ENCODE measurements at regions not wholly inside any gene's neighbourhood (a gene's known extent, or its start where the extent isn't known, plus 50 kb on each side); places are given as distances from the start of the nearest gene placed in this dataset.
"Not testable (repeated sequence)": the region's sequence is repeated elsewhere in the genome, so short reads cannot be mapped to it uniquely, and the experiment has no call there.

DNA sequence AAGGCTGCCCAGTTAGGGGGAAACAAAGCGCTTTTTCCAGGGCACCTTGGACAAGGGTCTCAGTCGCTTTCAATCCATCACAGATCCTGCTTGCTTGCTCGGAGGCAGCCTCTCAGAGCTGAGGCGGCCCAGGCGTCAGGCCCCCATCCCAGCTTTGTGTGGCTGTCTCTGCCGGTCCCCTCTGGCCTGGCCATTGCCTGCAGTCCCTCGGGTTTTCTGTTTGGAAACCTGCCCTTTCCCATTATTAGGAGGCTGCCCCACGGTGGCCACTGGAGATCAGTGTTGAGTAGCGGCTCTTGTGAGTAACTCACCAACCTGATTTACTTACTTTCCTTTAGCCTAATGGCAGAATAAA is 216.1 kb downstream of the GLRX3 start:
- no peak for DNase-seq

DNA sequence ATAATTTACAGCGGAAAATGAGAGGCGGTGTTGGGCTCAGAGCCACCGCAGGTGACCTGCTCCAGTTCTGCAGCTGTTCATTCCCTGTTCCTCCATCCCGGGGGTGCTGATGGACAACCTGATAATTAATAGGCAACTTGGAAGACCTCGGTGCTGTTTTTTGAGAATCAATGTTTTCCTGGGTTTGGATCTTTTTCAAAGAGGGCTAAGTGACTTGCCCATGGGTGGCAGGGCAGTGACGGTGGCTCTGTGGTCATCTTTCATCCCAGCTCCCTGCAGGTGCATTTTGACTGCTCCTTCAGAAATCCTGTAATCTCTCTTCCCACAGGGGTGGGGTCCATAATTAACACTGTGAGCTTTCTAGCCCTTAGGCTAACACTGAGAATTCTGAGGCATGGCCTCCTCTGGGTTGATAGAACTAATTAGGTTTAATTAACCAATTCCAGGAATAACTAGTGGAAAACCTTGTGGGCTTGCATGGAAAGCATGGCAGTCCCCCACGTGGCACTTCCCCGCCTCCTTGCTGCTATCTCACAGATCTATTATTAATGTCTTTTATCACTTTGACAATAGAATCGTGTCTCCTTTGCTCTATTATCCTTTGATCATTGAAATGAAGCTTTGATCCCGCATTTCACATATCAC is 217.9 kb downstream of the GLRX3 start:
- DNase-seq, result no peak

DNA sequence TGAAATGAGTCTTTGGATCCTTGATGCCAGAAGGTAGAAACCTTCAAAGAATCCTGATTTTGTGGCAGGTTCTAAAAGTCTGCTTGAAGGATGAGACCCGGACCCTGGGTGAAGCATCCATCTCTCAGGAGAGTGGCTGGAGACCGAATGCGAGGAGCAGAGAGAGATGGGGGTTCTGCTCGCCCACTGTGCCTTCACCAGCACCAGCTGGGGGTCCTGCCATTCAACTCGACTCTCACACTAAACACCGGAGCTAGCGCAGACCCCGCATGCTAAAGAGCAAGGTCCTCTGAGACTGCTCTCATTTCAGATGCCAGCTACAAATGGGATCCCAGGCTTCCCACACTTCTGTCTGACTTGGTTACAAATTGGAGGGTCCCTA is 218.4 kb downstream of the GLRX3 start:
- DNase-seq, result no peak

DNA sequence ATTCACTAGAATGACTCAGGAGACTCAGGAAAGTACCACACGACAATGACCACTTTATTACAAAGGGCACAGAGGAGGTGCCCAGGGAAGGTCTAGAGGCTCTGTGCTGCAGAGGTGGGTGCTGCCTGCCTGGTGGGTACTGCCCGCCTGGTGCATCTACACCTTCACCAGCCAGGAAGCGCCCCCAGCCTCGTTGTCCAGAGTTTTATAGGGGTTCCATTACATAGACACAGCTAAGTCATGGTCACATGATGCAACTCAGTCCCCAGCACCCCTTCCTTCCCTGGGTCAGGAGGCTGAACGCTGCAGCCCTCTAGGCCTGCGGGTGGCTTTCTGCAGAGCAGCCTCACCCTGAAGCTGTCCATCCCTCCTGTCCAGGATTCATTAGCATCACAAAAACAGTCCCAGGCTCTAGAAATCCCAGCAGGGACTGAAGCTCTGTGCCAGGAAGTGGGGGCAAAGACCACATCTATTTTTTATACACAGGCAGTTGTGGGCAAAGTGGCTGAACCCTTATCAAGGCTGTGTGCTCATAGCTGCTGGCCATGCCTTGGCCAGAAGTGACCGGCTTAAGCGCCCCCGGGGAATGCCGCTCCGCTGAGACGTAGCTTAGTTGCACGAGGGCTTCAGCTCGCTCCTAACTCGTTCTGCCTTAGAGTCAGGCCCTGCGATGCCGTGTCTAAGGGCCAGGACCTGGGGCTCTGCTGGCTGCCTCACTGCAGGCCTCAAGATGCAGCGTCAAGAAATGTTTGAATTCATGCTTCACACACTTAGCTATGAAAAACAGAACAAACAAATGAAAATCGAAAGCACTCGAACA is 219.0 kb downstream of the GLRX3 start:
- no peak for DNase-seq

DNA sequence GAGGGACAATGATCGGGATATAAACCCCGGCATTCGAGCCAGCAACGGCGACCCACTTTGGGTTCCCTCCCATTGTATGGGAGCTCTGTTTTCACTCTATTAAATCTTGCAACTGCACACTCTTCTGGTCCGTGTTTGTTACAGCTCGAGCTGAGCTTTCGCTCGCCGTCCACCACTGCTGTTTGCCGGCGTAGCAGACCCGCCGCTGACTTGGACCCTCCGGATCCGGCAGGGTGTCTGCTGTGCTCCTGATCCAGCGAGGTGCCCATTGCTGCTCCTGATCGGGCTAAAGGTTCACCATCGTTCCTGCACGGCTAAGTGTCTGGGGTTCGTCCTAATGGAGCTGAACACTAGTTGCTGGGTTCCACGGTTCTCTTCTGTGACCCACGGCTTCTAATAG is 220.2 kb downstream of the GLRX3 start:
- DNase-seq, result not testable (repeated sequence)

DNA sequence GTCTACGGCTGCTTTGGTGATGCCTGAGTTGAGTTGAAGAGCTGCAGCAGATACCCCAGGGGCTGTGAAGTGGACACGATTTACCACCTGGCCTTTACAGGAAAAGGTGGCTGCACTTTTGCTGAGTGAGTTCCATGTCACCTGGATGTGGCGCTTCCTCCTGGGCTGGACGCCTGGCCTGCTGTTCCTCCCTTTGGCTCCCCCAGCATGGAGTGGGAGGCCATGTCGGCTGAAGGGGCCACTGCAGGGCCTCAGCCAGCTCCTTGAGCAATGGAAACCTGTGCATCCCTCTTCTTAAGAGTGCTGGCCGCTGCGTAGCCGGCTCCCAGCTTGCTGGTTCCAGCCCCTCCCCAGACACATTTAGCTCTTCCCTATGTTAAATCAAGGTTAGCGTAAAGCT is 221.0 kb downstream of the GLRX3 start:
- DNase-seq, result no peak

DNA sequence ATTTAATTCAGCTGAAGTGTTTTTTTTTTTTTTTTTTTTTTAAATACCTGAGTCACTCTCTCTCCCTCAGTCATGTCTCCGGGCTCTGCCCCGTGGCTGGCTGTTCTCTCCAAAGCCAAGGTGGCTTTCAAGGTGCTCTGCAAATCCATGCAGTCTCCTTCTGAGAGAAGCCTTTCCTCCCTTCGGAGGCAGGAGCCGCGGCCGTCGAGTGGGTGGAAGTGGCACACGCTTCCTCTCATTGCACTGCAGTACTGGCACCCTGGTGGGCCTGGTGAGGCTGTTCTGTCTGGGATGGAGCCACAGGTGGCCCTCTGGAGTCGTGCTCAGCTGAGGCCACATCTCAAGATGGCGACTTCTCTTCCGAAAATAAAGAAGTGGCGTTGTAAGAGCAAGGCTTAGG is 221.8 kb downstream of the GLRX3 start:
- no peak for DNase-seq

DNA sequence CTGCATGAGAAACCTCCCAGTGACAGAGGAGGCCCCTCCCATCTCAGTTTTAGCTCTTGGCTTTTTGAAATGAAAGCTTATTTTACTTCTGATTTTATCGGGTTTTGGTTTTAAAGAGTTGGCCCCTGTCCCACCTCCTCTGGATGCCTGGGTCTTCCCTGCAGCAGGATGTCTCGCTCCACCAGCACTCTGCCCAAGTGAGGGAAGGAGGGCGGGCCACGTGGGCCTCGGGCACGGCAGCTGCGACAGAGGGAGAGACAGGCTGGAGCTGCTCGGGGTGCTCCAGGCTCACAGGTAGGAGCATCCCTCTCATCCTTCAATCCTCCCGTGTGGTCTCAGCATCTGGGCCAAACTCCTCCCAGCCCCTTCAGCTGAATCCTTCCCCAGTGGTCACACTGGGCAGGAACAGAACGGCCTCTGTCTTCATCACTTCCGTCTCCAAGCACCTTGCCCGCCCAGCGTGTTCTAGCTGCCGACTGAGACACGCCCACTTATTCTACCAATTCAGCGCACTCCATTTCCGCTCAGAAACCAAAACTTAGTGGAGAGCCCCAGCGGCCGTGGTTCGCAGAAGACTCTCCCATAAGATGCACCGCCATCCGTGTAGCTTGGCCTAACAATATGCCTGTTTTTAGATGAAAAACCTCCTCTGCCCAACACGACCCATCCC is 222.9 kb downstream of the GLRX3 start:
- no peak for DNase-seq

DNA sequence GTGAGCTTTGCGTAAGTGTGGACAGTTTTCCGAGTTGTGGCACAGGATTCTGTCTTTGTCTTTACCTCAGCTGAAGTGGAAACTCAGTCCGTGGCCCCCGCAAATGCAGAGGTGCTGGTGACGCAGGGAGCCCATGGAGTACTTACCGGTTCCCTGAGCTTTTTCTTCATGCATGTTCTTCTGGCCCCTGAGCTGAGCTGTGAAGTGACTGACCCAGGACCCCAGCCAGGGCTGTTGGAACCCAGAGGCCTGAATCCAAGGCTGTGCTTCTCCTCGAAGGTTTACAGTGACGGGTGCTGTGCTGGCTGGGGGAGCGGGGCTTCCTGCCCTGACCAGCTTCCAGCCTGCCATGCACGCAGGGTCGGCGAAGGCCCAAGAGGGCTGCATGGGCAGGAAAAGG is 223.5 kb downstream of the GLRX3 start:
- DNase-seq, result no peak

DNA sequence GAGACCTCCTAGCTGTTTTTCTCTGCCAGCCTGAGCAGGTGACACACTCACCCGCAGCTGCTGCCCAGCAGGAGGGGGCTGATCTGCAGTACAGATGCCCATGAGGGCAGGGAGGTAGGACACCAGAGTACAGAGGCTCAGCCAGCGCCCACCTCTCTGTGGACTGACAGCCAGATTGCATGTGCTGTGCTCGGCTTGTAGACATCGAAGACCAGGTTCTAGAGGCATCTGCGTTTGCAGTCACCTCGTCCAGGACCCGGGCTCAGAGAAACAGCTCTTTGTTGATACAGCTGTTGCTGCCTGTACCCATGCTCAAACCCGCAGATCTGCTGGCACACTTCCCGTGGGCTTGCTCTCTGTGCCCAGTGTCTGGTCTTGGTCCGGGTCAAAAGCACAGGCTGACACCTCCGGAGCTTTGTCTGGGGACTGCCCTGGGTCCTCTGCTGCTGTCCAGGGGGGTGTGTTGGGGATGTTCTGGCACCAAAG is 224.7 kb downstream of the GLRX3 start:
- DNase-seq, result no peak

DNA sequence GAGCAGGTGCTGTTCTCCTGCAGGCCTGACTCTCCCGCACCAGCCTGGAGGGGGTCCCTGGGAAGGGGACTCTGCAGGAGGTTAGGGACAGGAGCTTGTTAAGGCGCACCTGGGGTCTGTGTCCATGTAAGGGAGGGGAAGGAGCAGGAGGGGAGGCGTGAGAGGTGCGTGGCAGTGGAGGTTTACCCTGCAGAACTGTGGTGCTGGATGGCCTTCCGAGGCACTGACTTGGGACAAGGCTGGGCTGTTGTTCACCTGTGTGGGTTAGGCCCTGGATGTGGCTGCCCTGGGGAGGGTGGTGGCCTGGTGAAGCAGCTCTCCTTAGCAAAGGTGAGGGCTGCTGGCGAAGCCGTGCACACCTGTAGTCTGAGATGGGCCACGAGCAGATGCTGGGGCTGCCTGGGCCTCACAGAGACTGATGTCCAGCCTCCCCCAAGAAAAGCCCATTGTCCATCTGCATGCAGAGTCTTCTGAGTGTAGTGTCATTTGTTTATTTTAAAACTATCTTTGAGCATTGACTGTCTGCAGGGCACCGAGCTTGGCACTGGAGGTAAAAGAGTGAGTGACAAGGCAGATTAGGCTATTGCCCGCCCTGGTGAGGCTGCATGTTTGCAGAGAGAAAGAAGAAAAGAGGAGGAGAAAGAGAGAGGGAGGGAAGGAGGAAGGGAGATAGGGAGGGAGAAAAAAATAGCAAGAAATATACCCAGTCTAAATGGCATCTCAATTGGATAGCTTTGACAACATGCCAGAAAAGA is 225.3 kb downstream of the GLRX3 start:
- DNase-seq, result no peak

DNA sequence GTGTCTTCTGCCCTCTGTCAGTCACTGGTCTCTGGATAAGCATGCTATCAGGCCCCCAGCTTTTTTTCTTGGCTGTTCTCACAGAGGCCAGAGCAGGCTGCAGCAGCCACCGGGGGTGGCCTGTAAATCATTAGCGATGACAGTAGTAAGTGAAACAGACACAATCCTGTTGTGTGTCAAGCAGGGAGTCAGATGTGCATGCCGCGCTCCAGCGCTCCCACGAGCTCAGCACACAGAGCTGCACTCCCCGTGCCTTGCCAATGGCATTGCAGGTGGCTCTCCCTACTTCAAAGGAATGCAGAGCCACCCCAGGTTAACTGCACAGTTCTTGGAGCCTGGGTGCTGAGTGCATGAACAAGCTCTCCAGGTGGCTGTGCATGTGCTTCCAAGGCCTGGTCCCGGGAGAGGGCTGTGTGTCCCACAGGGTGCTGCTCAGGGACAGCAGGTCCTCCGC is 226.1 kb downstream of the GLRX3 start:
- no peak for DNase-seq

DNA sequence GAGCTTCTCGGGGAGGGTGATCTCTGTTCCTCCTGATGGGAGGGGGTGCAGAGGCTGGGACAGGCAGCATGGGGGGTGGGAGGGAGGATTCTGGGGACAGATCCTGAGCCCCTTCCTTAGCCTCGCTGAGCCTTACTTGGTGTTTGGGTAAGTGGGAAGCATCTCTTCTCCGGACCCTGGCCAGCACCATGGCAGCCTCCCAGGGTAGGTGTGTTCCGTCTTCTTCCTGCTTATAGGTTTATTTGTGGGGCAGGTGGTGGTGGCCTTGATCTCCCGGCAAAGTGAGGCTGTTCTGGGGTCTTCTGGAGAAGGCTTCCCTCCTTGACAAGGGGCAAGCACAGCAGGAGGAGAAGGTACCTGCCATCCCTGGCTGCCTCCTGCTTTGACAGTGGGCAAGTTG is 226.9 kb downstream of the GLRX3 start:
- DNase-seq, result no peak

DNA sequence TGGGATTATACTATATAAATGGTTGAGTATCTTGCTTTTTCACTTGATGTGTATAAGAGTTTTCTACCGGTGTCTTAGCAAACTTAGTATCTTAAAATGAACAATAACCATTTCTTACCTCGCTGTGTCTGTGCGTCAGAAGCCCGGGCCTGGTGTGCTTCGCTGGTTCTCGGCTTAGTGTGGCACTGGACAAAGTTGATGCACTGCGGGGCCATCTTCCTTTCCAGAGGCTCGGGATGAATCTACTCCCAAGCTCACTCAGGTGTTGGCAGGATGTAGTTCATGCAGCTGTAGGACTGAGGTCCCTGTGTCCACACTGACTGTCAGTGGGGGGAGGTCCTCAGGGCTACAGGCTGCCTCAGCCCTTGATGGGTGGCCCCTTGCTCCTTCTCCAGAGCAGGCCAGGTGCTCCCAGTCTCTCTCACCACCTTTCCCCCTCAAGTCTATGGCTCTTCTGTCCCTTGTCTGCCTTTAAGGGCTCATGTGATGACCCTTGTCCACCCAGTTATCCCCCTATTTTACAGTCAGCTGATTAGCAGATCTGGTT is 227.8 kb downstream of the GLRX3 start:
- DNase-seq, result no peak

DNA sequence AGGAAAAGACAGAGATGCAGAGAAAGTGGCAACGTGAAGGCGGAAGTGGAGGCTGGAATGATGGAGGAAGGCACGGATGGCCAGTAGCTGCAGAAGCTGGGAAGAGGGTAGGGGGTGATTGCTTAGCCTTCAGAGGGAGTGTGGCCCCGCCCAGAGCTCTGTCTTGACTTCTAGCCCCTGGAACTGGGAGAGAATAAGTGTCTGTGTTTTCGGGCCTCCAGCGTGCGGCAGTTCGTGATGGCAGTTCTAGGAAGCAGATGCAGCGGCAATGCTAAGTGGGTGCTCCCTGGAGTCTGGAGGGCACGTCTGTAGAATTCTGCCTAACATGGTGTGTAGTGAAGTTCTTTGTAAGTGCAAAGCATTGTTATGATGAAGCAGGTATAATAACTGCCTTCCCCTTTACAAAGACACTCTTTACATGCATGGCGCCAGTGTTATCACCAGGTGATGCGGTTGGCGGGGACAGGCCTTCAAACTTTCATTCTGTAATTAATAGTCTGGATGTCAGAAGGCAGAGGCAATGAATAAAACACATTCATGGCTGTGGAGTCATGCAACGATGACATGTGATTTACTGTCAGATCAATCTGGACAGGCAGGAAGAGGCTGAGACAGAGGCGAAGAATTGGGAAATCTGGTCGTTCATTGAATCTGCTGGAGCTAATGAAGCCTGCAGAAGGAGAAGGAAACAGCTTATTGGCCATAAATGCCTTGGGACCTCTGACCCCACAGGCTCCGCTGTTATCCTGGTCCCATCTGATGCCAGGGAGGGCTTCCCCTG is 228.6 kb downstream of the GLRX3 start:
- DNase-seq, result no peak

DNA sequence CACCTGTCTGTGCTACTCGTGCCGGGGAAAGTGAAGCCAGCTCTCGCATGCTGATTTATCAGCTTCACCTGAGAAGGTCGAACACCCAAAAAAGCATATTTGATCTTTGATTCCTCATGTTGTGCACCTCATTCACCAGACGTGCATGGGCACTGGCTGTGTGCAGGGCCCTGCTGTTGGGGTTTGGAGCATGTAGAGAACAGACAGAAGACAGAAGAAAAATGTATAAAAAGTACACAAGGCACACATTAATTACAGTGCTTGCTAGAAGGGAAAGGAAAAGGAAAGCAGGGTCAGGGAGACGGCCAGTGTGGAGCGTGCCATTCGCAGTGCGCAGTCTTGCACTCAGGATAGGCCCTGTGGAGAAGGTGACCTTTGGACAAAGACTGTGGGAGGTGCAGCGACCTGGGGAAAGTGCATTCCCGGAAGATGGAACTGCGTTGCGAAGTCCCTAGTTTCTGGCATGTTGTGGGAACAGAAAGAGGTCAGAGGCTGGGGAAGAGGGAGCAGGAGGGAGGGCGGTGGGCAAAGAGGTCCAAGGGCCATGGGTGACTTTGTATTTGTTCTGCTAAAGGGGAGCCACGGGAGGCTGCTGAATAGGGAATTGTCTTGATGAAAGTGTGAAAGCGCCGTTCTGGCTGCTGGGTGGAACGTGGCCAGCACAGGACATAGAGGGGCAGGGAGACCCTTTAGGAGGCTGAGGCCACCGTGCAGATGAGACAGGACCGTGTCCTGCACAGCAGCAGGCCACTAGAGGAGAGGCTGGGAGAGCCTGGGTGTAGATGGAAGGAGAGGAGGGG is 232.8 kb downstream of the GLRX3 start:
- no peak for DNase-seq

DNA sequence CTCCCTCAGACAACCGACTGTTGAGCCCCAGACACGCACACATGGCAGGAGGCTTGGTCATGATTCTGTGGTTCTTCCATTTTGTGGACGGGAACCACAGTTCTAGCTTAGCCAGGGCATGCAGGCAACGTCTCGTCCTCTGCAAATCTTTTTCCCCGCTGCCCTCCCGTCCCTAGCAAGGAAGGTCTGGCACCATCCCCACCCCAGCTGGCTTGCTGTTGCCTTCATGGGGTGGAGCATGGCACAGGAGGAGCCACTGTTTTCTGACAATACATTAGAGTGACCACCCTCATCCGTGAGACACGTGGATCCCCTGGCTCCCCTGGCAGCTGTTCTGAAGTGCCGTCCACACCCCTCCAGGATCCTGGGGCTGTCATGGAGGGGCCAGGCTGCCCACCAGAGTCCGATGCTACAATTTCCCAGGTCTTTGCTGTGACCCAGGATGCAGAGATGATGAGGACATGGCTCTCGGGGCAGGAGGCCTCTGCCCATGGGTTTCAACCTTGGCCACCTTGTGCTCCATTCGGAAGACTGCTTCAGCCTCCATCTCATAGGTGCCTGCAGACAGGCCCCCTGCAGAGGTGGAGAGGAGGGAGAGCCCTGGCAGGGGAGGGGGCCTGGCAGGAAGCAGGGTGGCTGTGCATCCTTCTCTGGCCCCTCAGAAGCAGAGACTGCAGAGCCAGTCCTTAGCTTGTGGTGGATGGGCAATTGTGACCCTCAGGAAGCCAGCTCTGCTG is 233.6 kb downstream of the GLRX3 start:
- no peak for DNase-seq

DNA sequence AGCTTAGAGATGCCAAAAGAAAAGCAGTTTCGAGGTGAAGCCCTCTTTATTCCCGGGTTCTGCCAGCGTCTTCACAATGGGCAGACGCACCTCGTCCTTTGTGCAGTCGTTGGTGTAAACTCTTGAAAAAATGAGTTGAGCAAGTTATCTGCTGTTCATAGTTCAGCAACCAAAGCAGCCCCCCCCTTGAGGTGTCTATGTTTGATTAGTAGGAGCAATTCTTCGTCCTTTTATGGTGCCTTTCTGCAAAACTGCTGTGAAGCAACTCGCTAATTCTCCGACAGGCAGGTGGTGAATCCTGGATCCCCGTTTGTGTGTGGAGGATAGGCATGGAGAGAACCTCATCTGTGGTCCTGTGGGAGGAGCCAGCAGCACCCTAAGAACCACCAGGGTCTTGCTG is 234.5 kb downstream of the GLRX3 start:
- no peak for DNase-seq

DNA sequence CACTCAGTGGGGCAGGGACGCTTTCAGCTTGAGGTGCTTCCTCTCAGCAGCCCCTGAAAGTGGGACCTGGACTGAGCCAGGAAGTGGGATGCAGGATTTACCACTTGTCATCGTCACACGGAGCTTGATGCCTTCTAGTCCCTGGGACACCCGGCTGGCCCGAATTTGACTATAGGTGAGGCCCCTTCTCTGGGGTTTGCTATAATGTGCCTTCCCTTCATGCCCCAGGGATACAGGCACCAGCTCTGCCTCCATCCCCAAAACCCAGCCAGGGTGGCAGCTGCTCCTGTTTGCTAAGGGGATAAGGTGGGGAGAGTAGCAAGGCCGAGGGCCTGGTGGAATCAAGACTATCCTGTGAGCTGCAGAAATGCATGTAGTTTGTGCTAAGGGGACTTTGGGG is 235.0 kb downstream of the GLRX3 start:
- no peak for DNase-seq

DNA sequence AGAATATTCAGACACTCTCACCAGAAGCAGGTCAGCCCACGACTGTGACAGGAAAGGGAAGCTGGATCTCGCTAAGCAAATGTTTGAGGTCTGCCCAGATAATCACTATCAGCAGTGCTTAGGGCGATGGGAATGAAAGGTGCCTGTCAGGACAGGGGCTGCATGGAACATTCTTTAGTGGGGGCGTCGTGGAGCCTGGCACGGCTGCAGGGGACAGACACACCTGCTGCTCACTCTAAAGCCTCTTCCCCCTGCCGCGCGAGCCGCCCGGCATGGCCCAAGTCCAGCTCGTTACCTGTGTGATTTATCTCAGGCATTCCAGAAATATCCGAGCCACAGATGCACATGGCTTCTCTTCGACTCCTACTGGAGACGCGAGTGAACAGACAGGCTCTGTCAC is 235.5 kb downstream of the GLRX3 start:
- DNase-seq, result no peak

DNA sequence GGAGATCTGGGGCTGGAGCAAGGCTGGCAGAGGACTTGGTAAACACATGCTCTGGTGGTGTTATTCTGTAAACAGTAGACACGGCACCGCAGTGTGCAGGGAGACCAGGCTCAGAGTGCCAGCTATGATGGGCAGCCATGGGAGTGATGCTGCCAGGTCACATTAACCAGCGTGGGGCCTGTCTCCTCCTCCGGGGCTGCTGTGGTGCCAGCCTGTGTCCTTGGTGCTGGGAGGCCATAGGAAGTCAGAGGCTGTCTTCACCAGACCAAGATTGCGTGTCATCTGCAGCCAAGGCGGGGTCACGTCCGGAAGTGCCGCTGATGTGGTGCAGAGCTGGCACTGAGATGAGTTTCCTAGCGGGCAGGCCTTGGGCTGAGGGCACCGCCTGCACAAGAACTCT is 236.0 kb downstream of the GLRX3 start:
- no peak for DNase-seq
